GM18505 (cell line): ENCODE measurements at regions not wholly inside any gene's neighbourhood (a gene's known extent, or its start where the extent isn't known, plus 50 kb on each side); places are given as distances from the start of the nearest gene placed in this dataset.

Source experiments
- ATAC-seq: cut with Tn5 transposase; IDR thresholded peaks from one replicate; pipeline ENCODE4 v1.9.1; 2021; ENCODE audit not compliant: unreplicated experiment
- POLR2A ChIP-seq: IDR thresholded peaks from 4 replicates; pipeline ENCODE4 v1.6.1; 2011; ENCODE audit warnings: borderline replicate concordance; ENCODE audit not compliant: insufficient read depth, insufficient read length; ENCODE audit errors: extremely low read depth

GRCh38 chr5:2532809-2533208, 218.7 kb downstream of the IRX2 start:
- TF ChIP-seq POLR2A: no peak
- ATAC-seq: no peak

- no peak for TF ChIP-seq POLR2A
- ATAC-seq: no peak
Observed at GRCh38 chr5:2531318-2531717, 220.2 kb downstream of the IRX2 start.

- no peak for TF ChIP-seq POLR2A
- no peak for ATAC-seq
Observed at GRCh38 chr5:2530609-2531008, 220.9 kb downstream of the IRX2 start.

- ATAC-seq: no peak
- no peak for TF ChIP-seq POLR2A
Observed at GRCh38 chr5:2529371-2530092, 221.9 kb downstream of the IRX2 start.

- no peak for ATAC-seq
- no peak for TF ChIP-seq POLR2A
Observed at GRCh38 chr5:2525351-2525750, 226.1 kb downstream of the IRX2 start.

- no peak for ATAC-seq
- TF ChIP-seq POLR2A: no peak
Observed at GRCh38 chr5:2524620-2525019, 226.9 kb downstream of the IRX2 start.

- TF ChIP-seq POLR2A: no peak
Observed at GRCh38 chr5:2523180-2523579, 228.3 kb downstream of the IRX2 start.

GRCh38 chr5:2522372-2522771, 229.1 kb downstream of the IRX2 start:
- ATAC-seq: no peak
- no peak for TF ChIP-seq POLR2A

More at GRCh38 chr5:2523180-2523579, 228.3 kb downstream of the IRX2 start:
- no peak for ATAC-seq

GRCh38 chr5:2519153-2519552, 232.3 kb downstream of the IRX2 start:
- TF ChIP-seq POLR2A: no peak
- ATAC-seq: no peak

- no peak for TF ChIP-seq POLR2A
Observed at GRCh38 chr5:2517451-2517850, 234.0 kb downstream of the IRX2 start.

GRCh38 chr5:2515180-2515764, 236.2 kb downstream of the IRX2 start:
- ATAC-seq: no peak
- no peak for TF ChIP-seq POLR2A

More at GRCh38 chr5:2517451-2517850, 234.0 kb downstream of the IRX2 start:
- ATAC-seq: no peak

GRCh38 chr5:2514484-2514883, 237.0 kb downstream of the IRX2 start:
- no peak for TF ChIP-seq POLR2A
- no peak for ATAC-seq

- ATAC-seq: no peak
- TF ChIP-seq POLR2A: no peak
Observed at GRCh38 chr5:2511706-2512105, 239.8 kb downstream of the IRX2 start.

- no peak for TF ChIP-seq POLR2A
- ATAC-seq: no peak
Observed at GRCh38 chr5:2511126-2511525, 240.4 kb downstream of the IRX2 start.

GRCh38 chr5:2509527-2509926, 241.9 kb downstream of the IRX2 start:
- TF ChIP-seq POLR2A: no peak
- ATAC-seq: no peak

- TF ChIP-seq POLR2A: no peak
- no peak for ATAC-seq
Observed at GRCh38 chr5:2508514-2508913, 243.0 kb downstream of the IRX2 start.
